ENCODE measurements at regions not wholly inside any gene's neighbourhood (a gene's known extent, or its start where the extent isn't known, plus 50 kb on each side); places are given as distances from the start of the nearest gene placed in this dataset.

DNA sequence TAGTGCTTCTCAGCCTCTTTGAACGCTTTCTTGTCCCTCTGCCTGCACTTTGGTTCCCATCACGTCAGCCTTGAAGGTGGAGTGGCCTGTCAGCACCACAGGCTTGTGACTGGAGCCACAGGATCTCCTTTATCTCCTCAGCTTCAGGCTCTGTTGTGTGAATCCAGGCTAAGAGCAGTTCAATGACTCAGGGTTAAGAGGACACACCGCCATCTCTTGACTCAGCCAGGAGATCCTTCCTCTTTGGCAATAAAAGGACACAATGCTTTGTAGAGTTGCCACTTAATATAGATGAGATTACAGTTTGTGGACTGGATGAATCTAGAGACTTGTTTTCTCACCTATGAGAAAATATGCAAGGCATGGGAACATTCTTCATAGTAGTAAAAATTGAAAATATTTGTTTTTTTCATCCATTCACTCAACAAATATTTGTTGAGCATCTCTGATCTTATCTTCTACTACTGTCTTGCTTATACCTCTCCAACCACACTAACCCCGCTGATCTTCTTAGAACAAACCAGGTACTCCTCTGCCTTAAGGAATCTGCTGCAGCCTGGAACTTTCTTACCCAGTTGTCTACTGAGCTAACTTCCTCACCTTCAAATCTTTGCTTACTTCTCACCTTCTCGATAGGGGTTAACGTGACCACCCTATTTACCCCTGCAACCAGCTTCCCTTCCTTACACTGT is 62.3 kb downstream of the UCHL1 start:
- no peaks in the 10 kb centered on the region for H3K79me2 ChIP-seq (ENCODE audit: insufficient read depth, low read length)
- no peak for DNase-seq
- H3K4me1 ChIP-seq (ENCODE audit: control insufficient read depth in 1 of 2, insufficient read depth in 2 of 2, low read length in 2 of 2), result no peaks in the 10 kb centered on the region
- no peak overlapping the region for H3K4me2 ChIP-seq (replicated peaks; ENCODE audit: extremely low read depth, low read length, poor library complexity, severe bottlenecking)
- Mint-ChIP-seq H3K4me1 (no peaks in the 10 kb centered on the region), H3K36me3 (no peaks in the 10 kb centered on the region), H3K9me3 (peaks cover 0 to 6% (median 2%) of the 10 kb centered on the region in 7 donors), H3K27ac (no peak overlapping the region), H3K4me3 (no peak overlapping the region), H3K27me3 (ENCODE audit: low read depth in 3 of 3) (no peaks in the 10 kb centered on the region)
- no peak overlapping the region for H3K9ac ChIP-seq (ENCODE audit: insufficient read depth, low read length, poor library complexity, severe bottlenecking)
- WGBS (ENCODE audit: insufficient coverage), result 83% methylated on average over 5 of the region's 6 CpGs
- no peaks in the 10 kb centered on the region for H3K36me3 ChIP-seq (replicated peaks in 1 of 2; ENCODE audit: control insufficient read depth in 1 of 2, insufficient read depth in 2 of 2, low read length in 2 of 2)
- intact Hi-C loops (cut with micrococcal nuclease), result no loop called here
- no peak overlapping the region for H3K4me3 ChIP-seq (replicated peaks in 1 of 3; ENCODE audit: low read depth in 2 of 3, low read length in 3 of 3)
- H4K20me1 ChIP-seq (ENCODE audit: insufficient read depth, low read length), result no peaks in the 10 kb centered on the region
- no peak overlapping the region for H3K27ac ChIP-seq (ENCODE audit: low read depth in 1 of 2, low read length in 2 of 2)
- peaks cover 0 to 2% of the 10 kb centered on the region in 2 donors for H3K27me3 ChIP-seq (ENCODE audit: control insufficient read depth in 2 of 2, insufficient read depth in 2 of 2, low read length in 2 of 2)
- H3K9me3 ChIP-seq (replicated peaks in 1 of 2; ENCODE audit: control insufficient read depth in 1 of 2, insufficient read depth in 1 of 2, low read length in 2 of 2), result no peaks in the 10 kb centered on the region
- H2AFZ ChIP-seq (ENCODE audit: insufficient read depth, low read depth, low read length, poor library complexity, severe bottlenecking), result no peak overlapping the region
- TF ChIP-seq, protein P1, sequence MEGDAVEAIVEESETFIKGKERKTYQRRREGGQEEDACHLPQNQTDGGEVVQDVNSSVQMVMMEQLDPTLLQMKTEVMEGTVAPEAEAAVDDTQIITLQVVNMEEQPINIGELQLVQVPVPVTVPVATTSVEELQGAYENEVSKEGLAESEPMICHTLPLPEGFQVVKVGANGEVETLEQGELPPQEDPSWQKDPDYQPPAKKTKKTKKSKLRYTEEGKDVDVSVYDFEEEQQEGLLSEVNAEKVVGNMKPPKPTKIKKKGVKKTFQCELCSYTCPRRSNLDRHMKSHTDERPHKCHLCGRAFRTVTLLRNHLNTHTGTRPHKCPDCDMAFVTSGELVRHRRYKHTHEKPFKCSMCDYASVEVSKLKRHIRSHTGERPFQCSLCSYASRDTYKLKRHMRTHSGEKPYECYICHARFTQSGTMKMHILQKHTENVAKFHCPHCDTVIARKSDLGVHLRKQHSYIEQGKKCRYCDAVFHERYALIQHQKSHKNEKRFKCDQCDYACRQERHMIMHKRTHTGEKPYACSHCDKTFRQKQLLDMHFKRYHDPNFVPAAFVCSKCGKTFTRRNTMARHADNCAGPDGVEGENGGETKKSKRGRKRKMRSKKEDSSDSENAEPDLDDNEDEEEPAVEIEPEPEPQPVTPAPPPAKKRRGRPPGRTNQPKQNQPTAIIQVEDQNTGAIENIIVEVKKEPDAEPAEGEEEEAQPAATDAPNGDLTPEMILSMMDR (IDR thresholded peaks at IDR 0.05), result no peak

DNA sequence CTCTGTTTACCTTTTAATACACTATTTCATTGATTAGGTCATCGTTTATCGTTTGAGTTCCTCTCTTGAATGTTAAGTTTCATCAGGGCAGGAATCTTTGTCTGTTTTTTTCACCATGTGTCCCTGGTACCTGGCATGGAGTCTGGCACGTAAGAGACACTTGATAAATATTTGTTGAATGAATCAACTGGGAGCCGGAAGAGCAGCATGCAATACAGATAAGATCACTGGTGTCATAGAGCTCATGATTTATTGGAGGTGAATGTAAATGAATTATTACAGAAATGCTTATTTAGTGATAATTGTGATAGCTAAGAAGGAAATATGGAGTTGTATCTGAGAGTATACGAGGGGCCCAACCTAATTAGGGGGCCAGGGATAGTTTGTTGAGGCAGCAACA is 62.8 kb downstream of the UCHL1 start:
- H3K4me1 Mint-ChIP-seq, result no peaks in the 10 kb centered on the region
- 80% methylated on average over 3 of the region's 5 CpGs for WGBS (ENCODE audit: insufficient coverage)

More for the DNA sequence above, 62.8 kb downstream of the UCHL1 start:
- TF ChIP-seq, protein P1 (IDR thresholded peaks at IDR 0.05), result no peak
- H3K27ac Mint-ChIP-seq, result no peak overlapping the region
- peaks cover 0 to 6% (median 2%) of the 10 kb centered on the region in 7 donors for H3K9me3 Mint-ChIP-seq
- DNase-seq, result no peak
- H3K27me3 Mint-ChIP-seq (ENCODE audit: low read depth in 3 of 3), result no peaks in the 10 kb centered on the region
- no peaks in the 10 kb centered on the region for H3K36me3 Mint-ChIP-seq
- H3K9me3 ChIP-seq (replicated peaks in 1 of 2; ENCODE audit: control insufficient read depth in 1 of 2, insufficient read depth in 1 of 2, low read length in 2 of 2), result no peaks in the 10 kb centered on the region
- intact Hi-C loops (cut with micrococcal nuclease), result no loop called here
- H3K79me2 ChIP-seq (ENCODE audit: insufficient read depth, low read length), result no peaks in the 10 kb centered on the region
- H3K9ac ChIP-seq (ENCODE audit: insufficient read depth, low read length, poor library complexity, severe bottlenecking), result no peak overlapping the region
- H3K4me1 ChIP-seq (ENCODE audit: control insufficient read depth in 1 of 2, insufficient read depth in 2 of 2, low read length in 2 of 2), result no peaks in the 10 kb centered on the region
- H4K20me1 ChIP-seq (ENCODE audit: insufficient read depth, low read length), result no peaks in the 10 kb centered on the region
- no peaks in the 10 kb centered on the region for H3K36me3 ChIP-seq (replicated peaks in 1 of 2; ENCODE audit: control insufficient read depth in 1 of 2, insufficient read depth in 2 of 2, low read length in 2 of 2)
- no peak overlapping the region for H3K4me3 ChIP-seq (replicated peaks in 1 of 3; ENCODE audit: low read depth in 2 of 3, low read length in 3 of 3)
- H2AFZ ChIP-seq (ENCODE audit: insufficient read depth, low read depth, low read length, poor library complexity, severe bottlenecking), result no peak overlapping the region
- no peak overlapping the region for H3K27ac ChIP-seq (ENCODE audit: low read depth in 1 of 2, low read length in 2 of 2)
- no peak overlapping the region for H3K4me2 ChIP-seq (replicated peaks; ENCODE audit: extremely low read depth, low read length, poor library complexity, severe bottlenecking)
- peaks cover 0 to 2% of the 10 kb centered on the region in 2 donors for H3K27me3 ChIP-seq (ENCODE audit: control insufficient read depth in 2 of 2, insufficient read depth in 2 of 2, low read length in 2 of 2)
- no peak overlapping the region for H3K4me3 Mint-ChIP-seq
